HG02798 (cell line): ENCODE measurements at regions not wholly inside any gene's neighbourhood (a gene's known extent, or its start where the extent isn't known, plus 50 kb on each side); places are given as distances from the start of the nearest gene placed in this dataset.
"Not testable (repeated sequence)": the region's sequence is repeated elsewhere in the genome, so short reads cannot be mapped to it uniquely, and the experiment has no call there.

Source experiments
- ATAC-seq: cut with Tn5 transposase; IDR thresholded peaks from one replicate; pipeline ENCODE4 v1.9.1; 2021; ENCODE audit warnings: mild to moderate bottlenecking; ENCODE audit not compliant: unreplicated experiment, poor library complexity

DNA sequence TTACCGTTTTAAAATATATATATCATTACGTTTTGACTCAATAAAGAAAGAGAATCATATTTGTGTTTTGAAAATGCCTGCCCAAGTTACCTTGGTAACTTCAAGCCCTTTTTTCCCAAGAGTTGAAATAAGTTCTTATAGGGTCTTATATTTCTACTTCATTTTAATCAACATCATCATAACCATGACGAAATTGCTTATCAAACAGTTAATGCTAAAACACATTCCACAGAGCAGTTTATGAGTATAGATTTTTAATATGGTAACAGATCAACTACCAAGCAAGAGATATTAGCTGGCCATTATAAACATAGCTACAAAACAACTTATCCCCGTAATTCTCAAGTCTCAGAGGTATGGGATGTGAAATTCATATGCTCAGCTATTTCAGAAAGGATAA, 197.9 kb upstream of the LRRTM4 start:
- ATAC-seq, result no peak

DNA sequence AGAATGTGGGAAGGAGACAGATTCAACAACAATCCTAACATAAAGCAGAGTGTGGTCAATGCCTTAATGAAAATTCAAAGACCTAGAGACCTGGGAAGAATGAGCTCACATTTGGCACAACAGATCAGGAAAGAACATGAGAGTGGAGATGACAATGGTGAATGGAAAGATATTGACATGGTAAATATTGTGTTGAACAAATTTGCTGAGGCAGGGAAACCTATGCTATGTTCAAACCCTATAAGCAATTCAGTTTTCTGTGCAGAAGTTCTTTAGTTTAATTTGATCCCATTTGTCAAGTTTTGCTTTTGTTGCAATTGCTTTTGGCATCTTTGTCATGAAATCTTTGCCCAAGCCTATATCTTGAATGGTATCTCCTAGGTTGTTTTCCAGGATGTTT, 199.4 kb upstream of the LRRTM4 start:
- no peak for ATAC-seq

DNA sequence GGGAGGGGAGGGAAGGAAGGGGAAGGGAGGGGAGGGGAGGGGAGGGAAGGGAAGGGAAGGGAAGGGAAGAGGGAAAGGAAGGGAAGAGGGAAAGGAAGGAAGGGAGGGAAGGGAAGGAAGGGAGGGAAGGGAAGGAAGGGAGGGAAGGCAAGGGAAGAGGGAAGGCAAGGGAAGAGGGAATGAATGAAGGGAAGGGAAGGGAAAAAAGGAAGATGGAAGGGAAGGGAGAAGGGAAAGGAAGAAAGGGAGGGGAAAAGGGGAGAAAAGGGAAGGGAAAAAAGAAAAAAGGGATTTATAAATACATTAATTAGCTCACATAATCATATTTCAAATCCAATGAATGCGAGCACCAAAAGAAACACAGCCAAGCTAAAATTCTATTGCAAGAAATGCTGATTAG, 202.9 kb upstream of the LRRTM4 start:
- ATAC-seq, result no peak

DNA sequence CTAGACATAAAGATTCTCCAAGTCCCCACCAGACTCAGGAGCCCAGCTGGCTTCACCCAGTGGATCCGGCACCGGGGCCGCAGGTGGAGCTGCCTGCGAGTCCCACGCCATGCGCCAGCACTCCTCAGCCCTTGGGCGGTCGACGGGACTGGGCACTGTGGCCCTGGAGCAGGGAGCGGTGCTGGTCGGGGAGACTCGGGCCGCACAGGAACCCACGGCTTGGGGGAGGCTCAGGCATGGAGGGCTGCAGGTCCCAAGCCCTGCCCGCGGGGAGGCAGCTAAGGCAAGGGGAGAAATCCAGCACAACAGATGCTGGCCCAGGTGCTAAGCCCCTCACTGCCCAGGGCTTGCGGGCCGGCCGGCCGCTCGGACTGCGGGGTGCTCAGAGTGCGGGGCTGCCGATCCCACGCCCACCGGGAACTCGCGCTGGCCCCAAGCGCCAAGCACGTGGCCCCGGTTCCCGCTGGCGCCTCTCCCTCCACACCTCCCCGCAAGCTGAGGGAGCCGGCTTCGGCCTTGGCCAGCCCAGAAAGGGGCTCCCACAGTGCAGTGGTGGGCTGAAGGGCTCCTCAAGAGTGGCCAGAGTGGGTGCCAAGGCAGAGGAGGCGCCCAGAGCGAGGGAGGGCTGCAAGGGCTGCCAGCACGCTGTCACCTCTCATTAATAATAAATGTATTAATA, 212.6 kb upstream of the LRRTM4 start:
- not testable (repeated sequence) for ATAC-seq

DNA sequence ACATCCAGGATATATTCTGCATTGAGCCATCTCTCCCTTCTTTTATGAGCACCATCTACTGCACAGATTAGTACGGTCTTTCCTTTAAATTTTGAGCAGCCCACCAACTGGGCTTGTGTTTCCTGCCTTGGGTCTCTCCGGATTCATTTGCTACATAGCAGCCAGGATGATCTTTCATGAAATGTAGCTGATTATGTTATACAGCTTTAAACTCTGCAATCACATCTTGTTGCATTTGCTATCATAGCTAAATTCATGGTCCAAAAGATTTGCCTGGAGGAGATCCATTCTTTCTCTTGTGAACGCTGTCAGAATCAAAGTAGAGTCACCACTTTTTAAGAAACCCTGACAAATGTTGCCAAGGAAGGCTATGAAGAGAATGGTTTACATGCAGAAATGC, 215.1 kb upstream of the LRRTM4 start:
- no peak for ATAC-seq

DNA sequence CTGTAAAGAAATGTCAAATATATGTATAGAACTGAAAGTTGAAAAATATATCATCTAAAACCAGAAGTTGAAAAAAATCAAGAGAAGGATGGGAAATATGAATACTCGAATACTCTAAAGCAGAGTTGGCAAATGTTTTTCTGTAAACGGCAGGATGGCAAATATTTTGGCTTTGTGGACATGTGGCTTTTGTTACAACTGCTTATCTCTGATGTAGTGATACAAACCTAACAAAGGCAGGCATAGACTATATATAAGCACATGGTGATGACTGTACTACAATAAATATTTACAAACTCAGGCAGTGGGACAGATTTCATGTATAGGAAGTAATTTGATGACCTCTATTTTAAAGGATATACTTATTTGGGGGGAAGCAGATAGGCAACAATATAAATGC, 224.6 kb upstream of the LRRTM4 start:
- no peak for ATAC-seq

DNA sequence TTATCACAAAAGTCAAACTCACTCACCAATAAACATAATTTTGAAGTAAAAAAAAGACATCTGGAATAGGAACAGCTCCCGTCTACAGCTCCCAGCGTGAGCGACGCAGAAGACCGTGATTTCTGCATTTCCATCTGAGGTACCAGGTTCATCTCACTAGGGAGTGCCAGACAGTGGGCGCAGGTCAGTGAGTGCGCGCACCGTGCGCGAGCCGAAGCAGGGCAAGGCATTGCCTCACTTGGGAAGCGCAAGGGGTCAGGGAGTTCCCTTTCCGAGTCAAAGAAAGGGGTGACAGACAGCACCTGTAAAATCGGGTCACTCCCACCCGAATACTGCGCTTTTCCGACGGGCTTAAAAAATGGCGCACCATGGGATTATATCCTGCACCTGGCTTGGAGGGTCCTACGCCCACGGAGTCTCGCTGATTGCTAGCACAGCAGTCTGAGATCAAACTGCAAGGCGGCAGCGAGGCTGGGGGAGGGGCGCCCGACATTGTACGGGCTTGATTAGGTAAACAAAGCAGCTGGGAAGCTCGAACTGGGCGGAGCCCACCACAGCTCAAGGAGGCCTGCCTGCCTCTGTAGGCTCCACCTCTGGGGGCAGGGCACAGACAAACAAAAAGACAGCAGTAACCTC, 231.7 kb upstream of the LRRTM4 start:
- not testable (repeated sequence) for ATAC-seq

DNA sequence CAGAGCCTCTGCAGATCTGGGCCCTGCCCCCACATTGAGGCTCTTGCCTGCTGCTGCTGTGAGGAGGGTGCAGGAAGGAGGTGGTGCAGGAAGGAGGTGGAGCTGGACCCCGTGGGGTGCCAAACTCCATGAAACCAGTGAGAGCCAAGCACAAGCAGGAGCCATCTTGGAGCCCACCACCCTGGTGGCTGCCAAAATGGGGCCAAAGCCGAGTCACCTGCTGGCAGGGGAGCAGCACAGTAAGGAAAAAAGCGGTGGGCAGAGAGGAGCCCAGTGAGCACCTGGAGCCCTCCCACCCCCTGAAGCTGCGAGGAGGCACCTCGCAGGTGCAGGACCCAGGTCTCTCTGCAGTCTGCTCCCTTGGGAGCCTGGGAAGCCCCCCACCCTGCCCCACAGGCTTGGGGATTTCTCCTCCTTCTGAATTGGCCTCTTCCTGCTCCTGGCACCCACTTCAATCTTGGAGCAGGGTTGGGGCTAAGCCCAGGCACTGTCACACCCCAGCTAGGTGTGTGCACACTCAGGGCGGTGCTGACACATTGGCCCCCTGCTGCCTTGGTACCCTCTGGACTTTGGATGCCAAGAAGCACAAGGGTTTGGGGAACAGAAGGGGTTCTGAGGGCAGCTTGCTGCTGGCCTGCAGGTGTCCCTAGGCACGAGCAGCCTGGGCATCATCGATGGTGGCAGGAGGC, 245.4 kb upstream of the LRRTM4 start:
- ATAC-seq, result no peak

DNA sequence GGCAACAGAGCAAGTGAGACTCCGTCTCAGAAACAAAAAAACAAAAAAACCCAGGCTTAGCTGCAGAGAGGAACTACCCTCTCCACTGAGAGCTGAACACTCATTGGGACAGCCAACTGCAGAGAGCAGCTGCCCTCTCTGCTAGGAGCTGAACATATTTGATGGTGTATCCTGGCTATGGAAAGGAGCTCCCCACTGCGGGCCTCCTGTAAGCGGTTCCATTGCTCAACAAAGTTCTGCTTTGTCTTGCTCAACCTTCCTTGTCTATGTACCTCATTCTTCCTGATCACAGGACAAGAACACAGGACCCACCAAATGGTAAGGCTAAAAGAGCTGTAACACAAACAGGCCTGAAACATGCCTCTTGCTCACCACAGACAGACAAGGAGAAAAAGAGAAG, 246.3 kb upstream of the LRRTM4 start:
- ATAC-seq, result no peak

DNA sequence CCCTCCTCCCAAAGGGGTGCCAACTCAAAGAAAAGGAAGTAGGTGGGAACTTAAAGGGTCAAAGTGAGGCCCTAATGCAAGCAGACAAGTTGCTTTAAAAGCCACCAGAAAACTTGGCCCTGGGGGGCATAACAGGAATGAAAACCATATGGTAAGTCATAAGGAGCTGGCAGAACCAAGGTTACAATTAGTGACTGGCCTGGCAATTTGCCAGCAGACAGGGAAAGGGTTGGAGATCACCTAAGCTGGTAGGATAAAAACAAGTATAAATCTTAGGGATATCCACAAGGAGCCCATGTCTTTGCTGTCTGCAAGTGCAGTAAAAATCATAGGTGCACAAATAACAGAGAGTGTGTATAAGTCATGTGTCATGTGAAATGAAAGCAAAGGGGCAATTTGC, 256.7 kb upstream of the LRRTM4 start:
- ATAC-seq, result no peak

DNA sequence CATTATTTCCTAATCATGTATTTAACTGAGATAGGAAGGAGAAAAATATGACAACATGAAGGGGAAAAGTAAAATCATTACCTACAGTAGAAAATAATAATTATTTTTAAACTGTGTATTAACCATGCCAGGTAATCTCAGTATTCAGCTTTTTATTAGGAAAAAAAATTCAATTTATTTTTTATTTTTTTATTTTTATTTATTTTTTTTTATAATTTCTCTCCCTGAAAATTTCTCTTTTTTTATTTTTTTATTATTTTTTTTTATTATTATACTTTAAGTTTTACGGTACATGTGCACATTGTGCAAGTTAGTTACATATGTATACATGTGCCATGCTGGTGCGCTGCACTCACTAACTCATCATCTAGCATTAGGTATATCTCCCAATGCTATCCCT, 271.3 kb upstream of the LRRTM4 start:
- ATAC-seq, result not testable (repeated sequence)

DNA sequence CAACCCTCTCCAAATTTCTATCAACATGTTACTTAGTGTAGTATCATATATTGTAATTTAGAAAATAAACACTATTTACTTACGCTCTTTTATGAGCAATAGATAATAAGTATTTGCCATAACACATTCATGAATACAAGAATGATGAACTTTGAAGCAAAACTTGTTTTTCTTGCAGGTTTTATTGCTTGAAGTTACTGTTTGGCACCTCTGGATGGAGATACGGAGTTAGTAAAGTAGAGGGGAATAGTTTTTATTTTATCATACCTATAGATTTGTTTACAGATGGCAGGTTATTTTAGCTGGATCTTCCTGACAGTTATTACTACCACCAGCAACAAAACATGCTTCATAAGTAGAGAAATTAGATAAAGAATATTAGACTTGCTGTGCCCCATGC, 274.2 kb upstream of the LRRTM4 start:
- no peak for ATAC-seq

DNA sequence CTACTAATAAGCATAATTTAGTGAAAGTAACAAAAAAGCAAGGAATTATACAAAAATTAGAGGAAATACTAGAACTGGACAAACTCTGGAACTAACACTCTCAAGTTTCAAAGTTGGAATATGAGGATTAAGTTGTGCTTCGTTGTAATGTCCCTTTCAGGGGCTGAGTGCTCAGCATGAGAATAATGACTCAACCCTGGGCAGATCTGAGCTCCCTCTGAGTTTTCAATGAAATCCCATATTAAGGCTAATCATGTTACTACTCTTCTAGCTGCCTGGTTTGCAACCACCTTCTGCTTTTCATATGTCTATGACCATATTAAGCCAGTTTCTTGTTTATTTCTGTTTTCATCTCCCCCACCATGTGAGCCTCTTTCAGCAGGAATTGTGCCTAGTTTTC, 274.9 kb upstream of the LRRTM4 start:
- no peak for ATAC-seq

DNA sequence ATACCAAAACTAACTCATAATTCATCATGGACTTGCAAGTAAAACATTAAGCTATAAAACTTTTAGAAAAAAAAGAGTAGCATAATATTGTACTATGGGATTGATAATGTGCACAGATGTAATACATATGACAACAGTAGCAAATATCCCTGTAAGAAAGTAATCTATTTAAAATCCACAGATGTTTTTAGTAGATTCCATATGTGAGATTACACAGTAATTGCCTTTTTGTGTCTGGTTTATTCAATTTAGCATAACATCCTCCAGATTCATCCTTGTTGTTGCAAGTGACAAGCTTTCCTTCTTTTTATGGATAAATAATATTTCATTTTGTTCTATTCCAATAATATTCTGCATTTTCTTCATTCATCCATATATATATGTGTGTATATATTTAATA, 278.2 kb upstream of the LRRTM4 start:
- ATAC-seq, result no peak

DNA sequence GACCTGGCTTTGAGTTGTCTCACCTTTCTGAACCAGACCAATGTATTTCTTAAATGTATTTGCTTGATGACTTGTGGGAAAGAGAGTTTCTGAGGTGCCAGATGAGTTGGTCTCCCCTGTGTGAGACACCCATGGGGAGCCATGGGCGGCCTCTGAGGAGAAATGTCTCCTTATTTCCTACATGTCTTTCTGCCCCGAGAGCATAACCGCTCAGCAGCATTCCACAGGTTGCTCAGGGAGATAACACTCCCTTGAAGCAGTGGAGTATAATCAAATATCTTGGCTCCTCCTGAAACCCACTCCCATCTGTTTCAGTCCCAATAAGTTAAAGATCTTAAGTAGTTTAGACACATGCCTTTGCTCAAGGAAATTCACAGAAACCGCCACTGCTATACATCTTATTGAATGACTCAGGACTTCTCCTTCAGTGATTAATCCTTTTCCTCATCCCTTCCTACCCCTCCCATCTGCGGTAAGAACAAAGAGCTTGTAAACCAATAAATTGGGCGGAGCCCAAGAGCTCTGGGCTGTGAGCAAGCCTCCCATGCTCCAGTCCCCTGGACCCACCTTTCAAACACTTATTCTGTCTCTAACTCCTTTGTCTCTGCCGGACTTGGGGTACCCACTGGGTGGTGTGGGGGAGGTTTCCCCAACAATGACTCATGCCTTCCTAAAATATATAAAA, 285.5 kb upstream of the LRRTM4 start:
- ATAC-seq, result no peak

DNA sequence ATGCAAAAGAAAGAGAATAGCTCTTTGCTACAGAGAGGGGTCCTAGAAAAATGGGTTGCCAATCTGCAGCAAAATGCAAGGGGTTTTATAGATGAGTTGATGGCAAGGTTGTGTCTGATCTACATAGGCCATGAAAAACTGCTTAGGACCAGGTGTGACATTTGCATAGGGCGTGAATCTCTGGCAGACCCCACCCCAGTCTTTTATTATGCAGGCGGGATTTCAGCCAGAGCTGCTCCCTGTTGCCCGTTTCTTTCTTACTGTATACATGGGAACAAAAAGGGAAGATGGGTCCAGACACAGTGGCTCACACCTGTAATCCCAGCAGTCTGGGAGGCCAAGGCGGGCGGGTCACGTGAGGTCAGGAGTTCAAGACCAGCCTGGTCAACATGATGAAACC, 286.4 kb upstream of the LRRTM4 start:
- ATAC-seq, result no peak

DNA sequence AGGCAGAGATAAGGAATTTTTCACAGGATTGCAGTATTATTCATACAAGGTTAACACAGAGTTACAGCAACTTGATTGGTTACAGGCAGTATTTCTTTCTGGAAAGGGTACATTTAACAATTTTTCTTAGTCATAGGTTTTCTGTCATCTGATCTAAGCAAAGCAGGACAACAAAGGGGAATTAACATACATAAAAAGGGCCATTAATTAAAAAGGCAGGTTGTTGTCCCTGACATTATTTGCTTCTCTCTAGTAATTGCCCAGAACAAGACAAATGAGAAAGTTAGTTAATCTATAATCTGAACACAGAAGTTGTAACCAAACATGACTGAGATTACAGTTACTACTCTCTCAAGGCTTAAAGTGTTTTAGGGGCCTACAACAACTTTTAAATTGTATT, 291.4 kb upstream of the LRRTM4 start:
- no peak for ATAC-seq

DNA sequence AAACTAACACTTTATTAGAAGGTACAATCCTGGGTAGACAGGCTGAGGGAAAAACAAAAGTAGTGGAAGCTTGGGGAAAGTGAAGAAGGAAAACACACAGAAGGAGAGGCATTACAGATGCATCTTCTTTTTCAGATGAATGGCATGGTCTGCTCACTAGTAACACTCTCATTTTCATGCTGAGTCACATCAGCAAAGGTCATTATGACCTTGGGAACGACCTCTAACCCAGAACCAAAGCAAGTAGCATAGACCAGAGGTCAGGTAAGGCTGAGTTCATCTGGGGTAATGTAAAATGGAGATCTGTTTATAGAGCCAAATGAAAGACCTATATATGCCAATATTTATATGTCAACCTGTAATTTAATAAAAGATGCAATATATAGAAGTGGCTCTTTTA, 294.4 kb upstream of the LRRTM4 start:
- no peak for ATAC-seq

DNA sequence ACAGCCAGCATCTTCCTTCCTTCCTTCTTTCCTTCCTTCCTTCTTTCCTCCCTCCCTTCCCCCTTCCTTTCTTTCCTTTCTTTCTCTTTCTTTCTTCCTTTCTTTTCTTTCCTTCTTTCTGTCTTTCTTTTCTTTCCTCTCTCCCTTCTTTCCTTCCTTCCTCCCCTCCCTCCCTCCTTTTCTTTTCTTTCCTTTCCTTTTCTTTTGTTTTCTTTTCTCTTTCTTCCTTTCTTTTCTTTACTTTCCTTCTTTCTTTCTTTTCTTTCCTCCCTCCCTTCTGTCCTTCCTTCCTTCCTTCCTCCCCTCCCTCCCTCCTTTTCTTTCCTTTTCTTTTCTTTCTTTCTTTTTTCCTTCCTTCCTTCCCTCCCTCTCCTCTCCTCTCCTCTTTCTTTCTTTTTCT, 296.0 kb upstream of the LRRTM4 start:
- ATAC-seq, result no peak

DNA sequence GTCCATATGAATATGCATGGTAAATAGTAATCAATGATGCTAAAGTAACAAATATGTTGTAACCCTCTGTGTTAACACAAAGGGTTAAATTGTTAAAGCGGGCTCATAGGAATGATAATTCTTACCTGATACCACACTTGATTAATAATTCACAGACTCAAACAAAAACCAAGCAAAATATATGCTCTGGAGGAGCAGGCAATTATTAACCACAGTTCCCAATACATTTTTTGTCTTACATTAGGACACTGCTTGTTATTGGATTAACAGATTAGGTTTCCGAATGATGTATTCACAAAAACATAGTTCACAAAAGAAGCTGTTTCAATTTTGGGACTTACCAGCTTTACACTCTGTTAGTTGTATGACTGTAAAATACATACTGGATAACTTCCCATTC, 300.9 kb upstream of the LRRTM4 start:
- ATAC-seq, result no peak

DNA sequence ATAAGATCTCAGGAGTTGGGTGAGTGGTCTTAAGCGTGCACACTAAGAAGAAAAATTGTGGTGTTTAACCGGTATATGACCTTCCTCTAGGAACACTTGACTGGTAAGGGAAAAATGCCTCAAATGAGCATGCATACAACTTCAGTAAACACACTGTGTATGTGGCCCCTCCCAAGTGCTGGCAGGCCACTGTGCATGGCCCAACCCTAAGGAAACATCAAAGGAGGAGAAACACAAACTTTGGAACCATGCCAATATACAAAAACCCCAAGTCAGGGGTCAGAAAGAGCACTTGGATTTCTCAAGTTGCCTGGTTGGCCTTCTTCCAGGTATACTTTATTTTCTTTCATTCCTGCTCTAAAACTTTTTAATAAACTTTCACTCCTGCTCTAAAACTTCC, 308.9 kb upstream of the LRRTM4 start:
- no peak for ATAC-seq
